Activated CD4-positive, alpha-beta T cell treated with anti-CD3 and anti-CD28 coated beads, Interleukin-2, amount 10 ng/mL, durations not matched to agents 24 days and 14 days (primary cell): ENCODE measurements at regions not wholly inside any gene's neighbourhood (a gene's known extent, or its start where the extent isn't known, plus 50 kb on each side); places are given as distances from the start of the nearest gene placed in this dataset.

Experiments
- DNase-seq: peaks from one replicate; pipeline ENCODE4 v3.0.0; 2022
- H3K27ac Mint-ChIP-seq: one replicate; pipeline ENCODE4 v1.8.0; 2022; ENCODE audit warnings: mild to moderate bottlenecking, mixed read lengths
- H3K27me3 Mint-ChIP-seq: one replicate; pipeline ENCODE4 v1.8.0; 2022; ENCODE audit warnings: mixed read lengths
- H3K36me3 Mint-ChIP-seq: one replicate; pipeline ENCODE4 v1.8.0; 2022; ENCODE audit warnings: low read depth, mild to moderate bottlenecking, mixed read lengths
- H3K4me1 Mint-ChIP-seq: one replicate; pipeline ENCODE4 v1.8.0; 2021; ENCODE audit warnings: mixed read lengths
- H3K4me3 Mint-ChIP-seq: one replicate; pipeline ENCODE4 v1.8.0; 2022; ENCODE audit warnings: mild to moderate bottlenecking, moderate library complexity, mixed read lengths
- H3K9me3 Mint-ChIP-seq: one replicate; pipeline ENCODE4 v1.8.0; 2021; ENCODE audit warnings: mixed read lengths
- intact Hi-C: fragments of 100-400 bp; cut with micrococcal nuclease; formaldehyde crosslinking; loops from one replicate; pipeline ENCODE4 v1.15.1; 2023

DNA sequence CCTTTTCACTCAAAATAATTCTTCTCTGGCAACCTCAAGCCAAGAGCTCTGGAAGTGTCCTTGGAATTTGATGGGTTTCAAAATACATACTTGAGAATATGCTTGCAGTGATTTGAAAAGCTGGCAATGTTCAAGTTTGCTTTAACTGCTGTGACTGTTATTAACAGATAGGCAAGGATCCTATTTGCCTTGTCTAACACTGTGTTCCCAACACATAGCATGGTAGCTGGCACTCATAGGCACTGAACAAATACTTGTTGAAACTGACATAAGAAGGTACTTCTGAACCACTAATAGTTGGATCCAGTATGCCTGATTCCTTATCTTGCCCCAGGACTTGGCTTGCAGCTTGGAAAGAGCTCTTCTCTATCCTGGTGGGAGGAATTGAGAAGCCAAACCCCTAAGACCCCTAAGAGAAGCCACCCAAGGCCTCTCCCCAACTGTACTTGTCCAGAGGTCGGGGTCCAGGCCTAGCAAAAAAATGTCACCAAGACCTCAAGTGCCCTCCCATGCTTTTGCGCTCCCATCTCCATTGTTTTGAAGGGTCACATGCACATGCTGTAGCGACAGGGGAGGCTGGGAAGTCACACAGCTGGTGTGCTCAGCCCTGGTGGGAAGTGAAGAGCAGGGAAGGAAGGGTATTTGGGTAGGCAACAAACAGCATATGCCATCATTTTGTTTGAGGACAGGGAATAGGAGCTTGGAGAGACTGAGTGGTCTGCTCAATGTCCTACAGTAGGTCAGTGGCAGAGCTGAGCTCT is 118.4 kb upstream of the HAAO start:
- intact Hi-C loops: no loop called here
- peaks cover 7% of the 10 kb centered on the region for H3K27me3 Mint-ChIP-seq
- H3K9me3 Mint-ChIP-seq: no peaks in the 10 kb centered on the region
- no peaks in the 10 kb centered on the region for H3K36me3 Mint-ChIP-seq
- peaks cover 4% of the 10 kb centered on the region for H3K4me1 Mint-ChIP-seq
- H3K4me3 Mint-ChIP-seq: no peak overlapping the region
- DNase-seq: no peak
- no peak overlapping the region for H3K27ac Mint-ChIP-seq

DNA sequence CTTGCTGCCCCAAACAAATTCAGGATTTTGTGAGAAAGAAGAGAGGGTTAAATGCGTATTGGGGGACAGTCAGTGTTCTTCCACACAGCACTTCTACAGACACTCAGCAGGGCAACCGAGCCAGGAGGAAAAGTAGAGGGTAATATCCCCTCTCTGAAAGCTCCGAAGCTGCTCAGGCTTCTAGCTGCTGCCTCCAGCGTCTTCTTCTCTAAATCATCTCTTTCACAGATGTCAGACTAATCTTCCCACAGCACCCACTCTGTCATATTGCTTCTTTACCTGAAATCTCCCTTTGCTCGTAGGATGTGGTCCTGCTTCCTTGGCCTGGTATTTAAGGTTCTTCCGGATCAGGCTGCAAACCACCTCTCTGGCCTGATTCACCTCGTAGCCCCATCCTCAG is 117.6 kb upstream of the HAAO start:
- H3K27me3 Mint-ChIP-seq: peaks cover 7% of the 10 kb centered on the region
- H3K36me3 Mint-ChIP-seq: no peaks in the 10 kb centered on the region
- no peak overlapping the region for H3K27ac Mint-ChIP-seq
- no peak overlapping the region for H3K4me3 Mint-ChIP-seq
- H3K9me3 Mint-ChIP-seq: no peaks in the 10 kb centered on the region
- intact Hi-C loops: no loop called here
- peaks cover 4% of the 10 kb centered on the region for H3K4me1 Mint-ChIP-seq
- DNase-seq: no peak

DNA sequence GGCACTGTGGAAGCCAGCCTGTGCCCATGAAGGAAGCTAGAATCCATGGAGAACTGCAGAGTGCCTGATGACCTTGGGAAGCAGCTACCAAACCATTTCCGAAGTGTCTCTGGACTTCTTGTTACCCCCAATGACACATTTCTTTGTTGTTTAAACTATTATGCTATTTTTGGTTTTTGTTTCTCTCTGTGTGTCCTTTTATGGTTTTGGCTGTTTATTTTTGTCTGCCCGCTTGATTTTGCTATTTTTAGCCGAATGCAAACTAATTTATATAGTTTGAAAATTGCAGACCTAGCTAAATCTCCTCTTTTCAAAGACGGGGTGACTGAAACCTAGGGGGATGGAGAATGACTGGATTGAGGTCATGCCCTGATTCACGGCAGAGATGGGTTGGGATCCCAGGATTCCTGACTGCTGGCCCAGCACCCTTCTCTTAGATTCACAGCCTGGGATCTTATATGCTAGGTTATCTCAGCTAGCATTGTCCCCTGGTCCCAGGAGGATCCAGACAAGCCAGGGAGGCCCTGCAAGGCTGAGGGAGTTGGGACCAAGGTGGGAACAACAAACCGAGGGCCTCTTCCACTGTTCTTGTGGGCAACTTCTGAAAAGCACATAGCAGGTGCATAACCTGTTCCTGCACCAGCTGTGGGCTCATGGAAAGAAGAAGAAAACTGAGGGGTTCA is 116.3 kb upstream of the HAAO start:
- no peaks in the 10 kb centered on the region for H3K9me3 Mint-ChIP-seq
- DNase-seq: no peak
- no peak overlapping the region for H3K4me3 Mint-ChIP-seq
- H3K27ac Mint-ChIP-seq: no peak overlapping the region
- intact Hi-C loops: no loop called here
- peaks cover 4% of the 10 kb centered on the region for H3K4me1 Mint-ChIP-seq
- no peaks in the 10 kb centered on the region for H3K36me3 Mint-ChIP-seq
- H3K27me3 Mint-ChIP-seq: peaks cover 8% of the 10 kb centered on the region

DNA sequence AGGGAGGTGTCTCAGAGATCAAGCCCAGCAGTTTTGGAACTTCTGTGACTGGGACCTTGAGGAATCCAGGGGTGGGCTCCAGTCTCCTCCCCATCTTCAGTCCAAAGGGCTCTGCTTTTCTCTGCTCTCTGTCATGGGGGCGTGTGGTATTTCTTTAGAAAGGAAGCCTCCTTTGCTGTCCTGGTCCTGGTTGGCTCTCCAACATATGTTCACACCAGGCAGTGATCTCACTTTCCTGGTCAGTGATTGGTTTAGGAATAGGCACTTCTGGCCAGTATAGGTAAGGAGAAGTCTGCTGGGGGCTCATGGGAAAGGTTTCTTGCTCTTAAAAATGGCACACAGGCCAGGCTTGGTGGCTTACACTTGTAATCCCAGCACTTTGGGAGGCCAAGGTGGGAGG is 115.5 kb upstream of the HAAO start:
- H3K4me3 Mint-ChIP-seq: no peak overlapping the region
- H3K27ac Mint-ChIP-seq: no peak overlapping the region
- no peaks in the 10 kb centered on the region for H3K4me1 Mint-ChIP-seq
- no peaks in the 10 kb centered on the region for H3K36me3 Mint-ChIP-seq
- no peaks in the 10 kb centered on the region for H3K9me3 Mint-ChIP-seq
- intact Hi-C loops: no loop called here
- DNase-seq: no peak
- peaks cover 8% of the 10 kb centered on the region for H3K27me3 Mint-ChIP-seq

DNA sequence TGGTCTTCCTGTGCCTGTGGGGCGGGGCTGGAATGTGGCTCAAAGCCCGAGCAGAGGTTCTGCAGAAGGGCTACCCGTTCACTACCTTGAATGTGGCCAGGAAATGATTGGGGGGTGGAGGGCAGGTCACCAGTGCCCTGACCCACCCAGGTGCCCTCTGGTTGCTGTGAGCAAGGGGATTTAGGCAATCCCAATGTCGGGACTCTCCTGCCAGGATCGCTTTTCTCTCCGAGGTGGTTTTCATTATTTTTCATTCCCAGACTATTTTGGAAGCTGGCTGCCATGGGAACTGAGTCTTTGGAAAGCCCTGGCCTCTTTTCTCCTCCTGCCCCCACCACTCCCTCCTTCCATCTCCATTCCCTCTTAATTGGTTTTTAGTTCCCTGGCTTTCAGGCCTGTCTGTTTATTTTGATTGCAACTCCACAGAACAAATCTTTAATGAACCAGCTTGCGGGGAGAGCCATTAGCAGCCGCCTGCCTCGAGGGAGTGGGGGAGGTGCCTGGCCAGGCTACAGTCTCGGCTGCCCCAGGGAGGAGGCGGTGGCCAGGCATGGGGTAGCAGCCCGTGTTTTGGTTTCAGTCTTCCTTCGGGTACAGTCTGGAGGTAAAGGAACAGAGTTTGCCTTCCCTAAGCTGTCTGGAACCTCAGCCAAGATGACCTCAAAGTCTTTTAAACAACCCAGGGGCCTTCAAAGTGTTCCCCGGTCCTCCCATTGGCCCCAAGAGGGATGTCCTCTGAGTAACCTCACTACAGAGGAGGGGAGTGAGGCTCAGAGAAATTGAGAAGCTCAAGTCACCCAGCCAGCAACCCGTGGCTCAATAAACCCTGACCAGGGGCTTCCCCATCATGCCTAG is 114.4 kb upstream of the HAAO start:
- H3K4me1 Mint-ChIP-seq: no peaks in the 10 kb centered on the region
- no peak overlapping the region for H3K4me3 Mint-ChIP-seq
- no peaks in the 10 kb centered on the region for H3K9me3 Mint-ChIP-seq
- no peak for DNase-seq
- H3K36me3 Mint-ChIP-seq: no peaks in the 10 kb centered on the region
- H3K27me3 Mint-ChIP-seq: peaks cover 8% of the 10 kb centered on the region
- intact Hi-C loops: no loop called here
- no peak overlapping the region for H3K27ac Mint-ChIP-seq

DNA sequence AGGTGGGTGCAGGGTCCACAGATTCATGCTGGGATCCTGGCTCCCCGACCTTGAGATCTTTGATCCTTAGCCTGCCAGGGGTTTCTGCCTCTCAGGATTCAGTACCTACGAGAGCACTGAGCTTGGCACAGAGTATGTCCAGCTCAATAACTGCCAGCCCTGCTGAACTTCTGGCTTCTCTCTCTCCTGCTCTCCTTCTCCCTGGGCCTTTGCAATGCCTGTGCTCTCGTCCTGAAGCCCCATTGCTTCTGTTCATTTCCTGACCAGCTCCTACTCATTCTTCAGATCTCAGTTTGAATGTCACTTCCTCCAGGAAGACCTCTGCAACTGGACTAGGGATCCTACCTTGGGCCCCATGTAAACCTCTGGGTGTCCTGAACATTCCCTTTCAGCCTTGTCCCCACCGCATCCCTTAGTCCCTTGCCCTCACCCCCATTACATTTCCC is 113.8 kb upstream of the HAAO start:
- Mint-ChIP-seq H3K27me3 (peaks cover 8% of the 10 kb centered on the region), H3K27ac (no peak overlapping the region), H3K36me3 (no peaks in the 10 kb centered on the region), H3K4me3 (no peak overlapping the region), H3K4me1 (no peaks in the 10 kb centered on the region), H3K9me3 (no peaks in the 10 kb centered on the region)
- DNase-seq: no peak
- intact Hi-C loops: no loop called here

DNA sequence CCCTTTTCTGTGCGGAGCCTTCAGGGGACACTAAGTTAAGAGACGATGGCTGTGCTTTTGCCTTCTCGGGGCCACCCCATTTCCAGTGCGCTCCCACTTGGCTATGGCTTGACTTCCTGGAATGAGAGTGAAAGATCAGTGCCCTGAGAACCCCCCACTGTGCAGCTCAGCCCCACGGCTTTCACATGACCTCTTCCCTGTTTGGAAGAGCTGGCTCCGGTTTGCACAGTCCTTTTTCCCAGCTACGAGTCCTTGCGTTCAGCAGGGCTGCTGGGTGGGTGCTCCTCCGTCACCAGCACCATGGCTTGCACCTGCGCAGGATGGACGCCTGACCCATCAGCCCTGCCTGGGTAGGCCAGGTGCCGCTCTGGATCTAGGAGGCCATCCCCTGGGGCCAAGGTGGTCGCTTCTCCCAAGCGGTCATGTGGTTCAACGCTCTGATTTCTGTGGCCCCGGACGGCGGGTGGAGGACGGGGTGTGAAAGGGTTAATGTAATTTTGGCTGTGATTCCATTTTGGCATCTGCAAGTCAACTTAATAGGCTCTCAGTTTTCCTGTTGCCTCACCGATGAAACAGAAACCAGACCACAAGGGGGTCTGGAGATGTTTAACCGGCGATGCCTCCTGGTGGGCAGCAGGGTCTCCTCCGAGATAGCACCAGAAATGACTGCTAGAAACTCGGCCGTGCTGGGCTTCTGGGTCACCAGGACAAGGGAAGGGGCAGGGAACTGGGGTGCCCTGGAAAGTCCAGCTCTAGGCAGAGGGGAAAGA is 113.1 kb upstream of the HAAO start:
- no peak for DNase-seq

DNA sequence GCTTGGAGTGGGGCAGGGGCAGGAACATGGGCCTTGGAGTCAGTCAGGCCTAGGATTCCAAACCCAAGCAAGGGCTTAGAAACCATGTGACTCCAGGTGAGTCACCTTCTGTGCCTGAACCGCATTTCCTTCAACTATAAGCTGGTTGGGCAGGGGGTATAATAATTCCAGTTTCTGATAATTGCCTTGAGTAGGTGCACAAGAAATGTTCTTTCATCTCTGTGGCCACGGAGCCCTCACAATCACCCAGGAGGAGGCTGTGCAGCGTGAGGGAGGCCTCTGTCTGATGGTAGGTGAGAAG is 112.1 kb upstream of the HAAO start:
- Mint-ChIP-seq H3K27me3 (peaks cover 8% of the 10 kb centered on the region), H3K36me3 (no peaks in the 10 kb centered on the region), H3K9me3 (no peaks in the 10 kb centered on the region), H3K4me1 (no peaks in the 10 kb centered on the region), H3K27ac (no peak overlapping the region), H3K4me3 (no peak overlapping the region)
- intact Hi-C loops: no loop called here
- no peak for DNase-seq

More for the DNA sequence above, 113.1 kb upstream of the HAAO start:
- Mint-ChIP-seq H3K27me3 (peaks cover 6% of the 10 kb centered on the region), H3K4me3 (no peak overlapping the region), H3K4me1 (no peaks in the 10 kb centered on the region), H3K9me3 (no peaks in the 10 kb centered on the region), H3K27ac (no peak overlapping the region), H3K36me3 (no peaks in the 10 kb centered on the region)
- intact Hi-C loops: no loop called here

DNA sequence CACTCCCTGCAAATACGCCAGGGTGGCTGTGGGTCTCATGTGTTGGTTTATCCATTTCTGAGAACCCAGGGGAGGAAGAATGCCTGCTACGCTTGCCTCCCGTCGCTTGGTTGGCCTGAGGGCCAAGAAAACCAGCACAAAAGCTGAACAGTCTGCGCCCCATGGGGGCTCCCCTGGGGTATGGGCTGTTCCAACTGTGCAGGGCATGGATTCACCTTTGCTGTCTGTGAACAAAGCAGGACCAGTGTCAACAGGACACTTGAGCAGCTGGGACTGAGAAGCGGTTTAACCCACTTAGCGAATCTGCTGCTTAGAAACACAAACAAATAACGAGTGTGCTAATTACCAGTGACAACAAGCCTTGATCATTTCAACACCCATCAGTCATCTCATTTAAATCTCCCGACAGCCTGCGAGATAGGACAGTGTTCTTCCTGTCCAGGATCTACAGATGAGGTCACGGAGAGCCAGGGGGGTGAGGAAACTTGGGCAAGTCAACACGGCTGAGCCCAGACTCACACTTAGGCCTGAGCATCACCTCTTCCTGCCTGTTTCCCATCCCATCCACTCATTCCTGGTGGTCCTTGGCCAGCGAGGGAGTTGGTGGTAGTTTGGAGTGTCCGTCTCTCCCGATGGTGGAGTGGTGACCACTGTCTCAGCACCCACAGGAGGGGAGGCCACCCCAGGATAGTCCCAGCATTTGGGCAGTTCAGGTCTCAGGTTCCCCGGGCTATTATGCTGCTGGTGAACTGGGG is 111.6 kb upstream of the HAAO start:
- Mint-ChIP-seq H3K27ac (no peak overlapping the region), H3K27me3 (peaks cover 8% of the 10 kb centered on the region), H3K4me1 (no peaks in the 10 kb centered on the region), H3K9me3 (no peaks in the 10 kb centered on the region), H3K4me3 (no peak overlapping the region), H3K36me3 (no peaks in the 10 kb centered on the region)
- no peak for DNase-seq
- intact Hi-C loops: no loop called here

DNA sequence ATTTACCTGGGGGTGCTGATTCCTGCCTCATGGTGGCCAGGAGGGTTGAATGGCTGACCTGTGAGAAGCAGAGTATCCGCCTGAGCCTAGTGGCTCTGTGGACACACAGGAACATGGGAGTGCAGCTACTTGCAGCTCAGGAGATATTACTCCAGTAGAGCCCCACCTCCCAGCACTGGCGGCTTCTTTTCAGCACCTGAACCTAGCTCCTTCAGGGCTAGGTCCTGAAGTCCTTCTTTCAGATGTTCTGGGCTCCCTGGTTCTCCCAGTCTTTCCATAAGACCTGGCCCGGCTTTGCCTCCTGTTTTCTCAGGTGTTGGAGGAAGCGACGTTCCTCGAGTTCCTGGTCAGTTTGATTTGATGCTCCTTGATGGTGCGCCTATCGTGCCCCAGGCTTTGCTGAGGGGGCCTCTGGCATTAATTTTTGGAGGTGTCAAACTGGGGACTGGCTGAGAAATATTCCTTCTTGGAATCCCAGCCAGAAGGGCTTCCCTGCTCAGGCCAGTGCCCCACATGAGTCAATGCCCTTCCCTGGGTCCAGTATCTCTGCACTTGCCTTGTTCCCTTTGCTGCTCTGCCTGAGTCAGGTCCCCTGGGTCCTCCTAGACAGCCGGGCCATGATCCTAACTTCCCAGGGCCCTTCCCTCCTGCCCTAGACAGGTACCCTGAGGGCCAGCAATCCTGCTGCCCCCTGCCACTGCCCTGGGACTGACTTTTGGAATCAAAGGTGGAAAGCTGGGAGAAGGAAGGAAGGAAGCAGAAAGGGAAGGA is 110.7 kb upstream of the HAAO start:
- no peak for DNase-seq
- no peak overlapping the region for H3K4me3 Mint-ChIP-seq
- H3K27me3 Mint-ChIP-seq: peaks cover 8% of the 10 kb centered on the region
- intact Hi-C loops: no loop called here
- no peak overlapping the region for H3K27ac Mint-ChIP-seq
- H3K4me1 Mint-ChIP-seq: no peaks in the 10 kb centered on the region
- no peaks in the 10 kb centered on the region for H3K36me3 Mint-ChIP-seq
- no peaks in the 10 kb centered on the region for H3K9me3 Mint-ChIP-seq

DNA sequence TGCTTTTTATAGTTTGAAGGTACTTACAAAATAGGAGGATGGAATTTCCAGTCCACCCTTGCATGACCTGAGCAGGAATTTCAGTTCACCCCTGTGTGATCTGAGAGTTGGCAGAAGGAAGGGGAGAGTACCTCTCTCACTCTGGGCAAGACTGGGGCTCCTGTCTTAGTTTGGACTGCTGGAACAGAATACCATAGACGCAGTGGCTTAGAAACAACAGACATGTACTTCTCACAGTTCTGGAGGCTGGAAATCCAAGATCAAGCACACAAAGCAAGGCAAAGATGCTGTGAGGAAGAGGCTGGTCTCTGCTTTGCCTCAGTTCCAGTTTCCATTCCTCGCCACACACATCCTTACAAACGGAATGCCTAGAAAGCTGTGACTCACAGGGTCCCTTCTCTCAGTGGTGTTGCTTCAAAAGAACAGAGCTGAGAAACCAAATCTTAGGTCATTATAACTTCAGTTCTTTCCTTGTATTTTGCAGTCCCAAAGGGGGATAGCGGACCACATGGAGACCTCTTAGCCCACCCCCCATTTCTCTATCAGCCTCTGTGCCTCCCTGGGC is 108.8 kb upstream of the HAAO start:
- Mint-ChIP-seq H3K27me3 (peaks cover 5% of the 10 kb centered on the region), H3K4me3 (no peak overlapping the region), H3K4me1 (peaks cover 3% of the 10 kb centered on the region), H3K36me3 (no peaks in the 10 kb centered on the region), H3K27ac (no peak overlapping the region), H3K9me3 (no peaks in the 10 kb centered on the region)
- DNase-seq: no peak
- intact Hi-C loops: no loop called here

DNA sequence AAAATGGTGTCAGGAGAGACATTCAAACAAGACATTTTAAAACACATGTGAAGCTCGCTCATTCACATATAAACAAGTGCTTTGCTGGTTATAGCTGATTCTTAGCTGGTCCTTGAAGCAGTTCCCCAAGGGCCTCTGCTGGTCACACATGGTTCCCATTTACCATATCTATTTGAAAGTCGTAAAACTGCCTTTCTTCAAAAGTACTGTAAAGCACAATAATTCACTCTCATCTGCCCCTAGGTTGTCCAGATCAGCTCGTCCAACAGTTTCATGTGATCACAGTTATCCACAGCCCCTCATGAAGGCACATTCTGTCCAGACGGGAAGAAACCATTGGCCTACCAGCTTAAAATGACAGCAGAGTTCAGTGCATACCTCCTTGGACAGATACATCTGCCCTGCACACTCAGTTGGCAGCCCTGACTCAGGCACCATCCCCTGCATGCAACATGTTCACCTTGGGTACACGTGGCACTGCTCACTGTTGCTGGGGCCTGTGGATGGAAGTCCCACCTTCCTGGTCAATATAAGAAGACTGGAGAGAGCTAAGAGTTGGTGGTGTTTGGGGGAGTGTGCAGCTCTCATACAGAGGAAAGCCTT is 108.0 kb upstream of the HAAO start:
- Mint-ChIP-seq H3K27me3 (peaks cover 4% of the 10 kb centered on the region), H3K9me3 (no peaks in the 10 kb centered on the region), H3K36me3 (no peaks in the 10 kb centered on the region), H3K27ac (no peak overlapping the region), H3K4me1 (peaks cover 3% of the 10 kb centered on the region), H3K4me3 (no peak overlapping the region)
- no peak for DNase-seq
- intact Hi-C loops: no loop called here
